HepG2 (cell line): ENCODE measurements at regions not wholly inside any gene's neighbourhood (a gene's known extent, or its start where the extent isn't known, plus 50 kb on each side); places are given as distances from the start of the nearest gene placed in this dataset.

Experiments used
- ATAC-seq: fragments of 200-7000 bp; cut with Tn5 transposase; 3 replicates; pipeline ENCODE4 v1.9.1; 2020; ENCODE audit warnings: mild to moderate bottlenecking, moderate library complexity
- BruUV-seq: library from RNA; stranded (reverse); fragments of 400-500 nt; replicated peaks from 2 replicates; lab custom pipeline; 2021; lab: Mats Ljungman, UMichigan
- CTCF ChIA-PET: fragments of 300-600 bp; formaldehyde crosslinking; extraction: SDS; loops from one replicate; lab custom pipeline; 2021; ENCODE audit warnings: low total read pairs, inconsistent platforms, low intra/inter-chr PET ratio; lab: Yijun Ruan, JAX
- POLR2A ChIA-PET: fragments of 350-600 bp; sonication (Branson Sonifier 250); formaldehyde crosslinking; loops from one replicate; lab custom pipeline; 2020; ENCODE audit warnings: antibody characterized with exemption, inconsistent platforms; lab: Yijun Ruan, JAX
- DNase-seq: peaks from one replicate; pipeline ENCODE4 v3.0.0-alpha.2; 2015; ENCODE audit warnings: low spot score
- FAIRE-seq: peaks from 3 replicates; lab custom pipeline; 2011; peaks lifted over from hg19 to GRCh38; lab: Jason Lieb, UNC
- H2AFZ ChIP-seq: one replicate; pipeline ENCODE4 v1.6.1; 2011; ENCODE audit warnings: low read length, inconsistent platforms
- H3K27ac ChIP-seq: fragments of 300-600 bp; 3 replicates; pipeline ENCODE4 v1.8.0; 2011; ENCODE audit warnings: mixed run types, mild to moderate bottlenecking, mixed read lengths, low read length, inconsistent platforms; ENCODE audit not compliant: insufficient read depth; ENCODE audit errors: extremely low read length
- H3K27me3 ChIP-seq, 2 experiments: fragments of 200-600 bp in 1 of 2; 2 replicates in 1 of 2; 3 replicates in 1 of 2; pipeline versions ENCODE4 v1.6.0 to v1.8.0; 2011; ENCODE audit warnings: low read length in 2 of 2, mild to moderate bottlenecking in 2 of 2, moderate library complexity in 2 of 2, inconsistent platforms in 1 of 2; ENCODE audit not compliant: insufficient read depth in 2 of 2, control insufficient read depth in 1 of 2
- H3K36me3 ChIP-seq, 2 experiments: fragments of 200-600 bp in 1 of 2; replicated peaks in 1 of 2; 2 replicates in 1 of 2; 3 replicates in 1 of 2; pipeline versions ENCODE4 v1.5.1 to v1.8.0; 2011; ENCODE audit warnings: low read length in 2 of 2, inconsistent platforms in 1 of 2; ENCODE audit not compliant: insufficient read depth in 2 of 2, control insufficient read depth in 1 of 2
- H3K4me1 ChIP-seq: 2 replicates; pipeline ENCODE4 v1.5.1; 2012; ENCODE audit warnings: low read length, inconsistent platforms; ENCODE audit not compliant: insufficient read depth
- H3K4me2 ChIP-seq: 2 replicates; pipeline ENCODE4 v1.6.0; 2011; ENCODE audit warnings: low read depth, low read length, inconsistent platforms
- H3K4me3 ChIP-seq, 3 experiments: fragments of 200-600 bp in 1 of 3; sonication (generic), shearing (Covaris generic) in 1 of 3; replicated peaks in 1 of 3; 2 replicates each; pipeline ENCODE4 v1.5.1; 2011 to 2016; ENCODE audit warnings: low read length in 3 of 3, inconsistent platforms in 2 of 3, low read depth in 2 of 3, mild to moderate bottlenecking in 2 of 3, control low read depth in 1 of 3, mixed read lengths in 1 of 3; ENCODE audit not compliant: insufficient read depth in 1 of 3
- H3K79me2 ChIP-seq: one replicate; pipeline ENCODE4 v1.6.1; 2011; ENCODE audit warnings: low read length, inconsistent platforms; ENCODE audit not compliant: insufficient read depth
- H3K9ac ChIP-seq: 2 replicates; pipeline ENCODE4 v1.6.0; 2011; ENCODE audit warnings: mild to moderate bottlenecking, low read depth, low read length, inconsistent platforms; ENCODE audit not compliant: insufficient read depth
- H3K9me3 ChIP-seq: 2 replicates; pipeline ENCODE4 v1.5.1; 2012; ENCODE audit warnings: mild to moderate bottlenecking, low read length
- H4K20me1 ChIP-seq: 2 replicates; pipeline ENCODE4 v1.6.0; 2011; ENCODE audit warnings: inconsistent platforms, mild to moderate bottlenecking, low read length, moderate library complexity; ENCODE audit not compliant: insufficient read depth
- BRCA1 ChIP-seq: sonication (generic); formaldehyde crosslinking; IDR thresholded peaks from 2 replicates; pipeline ENCODE4 v1.4.0; 2020; ENCODE audit warnings: missing genetic modification reagents
- HMG20A ChIP-seq: IDR thresholded peaks from 2 replicates; pipeline ENCODE4 v1.6.1; 2016; ENCODE audit warnings: borderline replicate concordance
- HMG20B ChIP-seq: conservative IDR thresholded peaks from 2 replicates; pipeline ENCODE4 v1.6.1; 2016; ENCODE audit warnings: missing genetic modification reagents, missing compliant biosample characterization
- MTA3 ChIP-seq: sonication (generic); formaldehyde crosslinking; IDR thresholded peaks from 2 replicates; pipeline ENCODE4 v1.4.0; 2020; ENCODE audit warnings: missing genetic modification reagents
- RARG ChIP-seq: sonication (generic); formaldehyde crosslinking; IDR thresholded peaks from 2 replicates; pipeline ENCODE4 v1.4.0; 2020; ENCODE audit warnings: low read depth, mild to moderate bottlenecking, missing genetic modification reagents
- RORA ChIP-seq: sonication (generic); formaldehyde crosslinking; IDR thresholded peaks from 2 replicates; pipeline ENCODE4 v1.5.0; 2020; ENCODE audit warnings: mild to moderate bottlenecking, missing genetic modification reagents, moderate library complexity
- SRSF4 ChIP-seq: fragments of 200-400 bp; formaldehyde crosslinking; IDR thresholded peaks from one replicate; pipeline ENCODE4 v1.6.1; 2018; ENCODE audit warnings: mild to moderate bottlenecking, low read depth, low read length, moderate library complexity; ENCODE audit not compliant: poor library complexity, severe bottlenecking
- TBL1XR1 ChIP-seq: fragments of 150-350 bp; IDR thresholded peaks from 2 replicates; pipeline ENCODE4 v1.6.1; 2014; ENCODE audit warnings: borderline replicate concordance, low read length; ENCODE audit not compliant: partially characterized antibody
- TCF7L2 ChIP-seq: IDR thresholded peaks from 2 replicates; pipeline ENCODE4 v1.6.1; 2011; ENCODE audit warnings: mild to moderate bottlenecking, low read depth, low read length, moderate library complexity
- TEAD2 ChIP-seq: sonication (generic); formaldehyde crosslinking; IDR thresholded peaks from 2 replicates; pipeline ENCODE4 v1.9.0; 2021; ENCODE audit warnings: missing genetic modification reagents
- ZBTB1 ChIP-seq: sonication (generic); formaldehyde crosslinking; IDR thresholded peaks from 2 replicates; pipeline ENCODE4 v1.4.0; 2020; ENCODE audit warnings: missing genetic modification reagents, borderline replicate concordance
- ZNF124 ChIP-seq: sonication (generic); formaldehyde crosslinking; IDR thresholded peaks from 2 replicates; pipeline ENCODE4 v1.4.0; 2020; ENCODE audit warnings: missing genetic modification reagents
- ZNF282 ChIP-seq: fragments of 450-650 bp; IDR thresholded peaks from 2 replicates; pipeline ENCODE4 v1.6.1; 2018; ENCODE audit not compliant: partially characterized antibody
- ZNF432 ChIP-seq: sonication (generic); formaldehyde crosslinking; IDR thresholded peaks from 2 replicates; pipeline ENCODE4 v1.5.0; 2020; ENCODE audit warnings: missing genetic modification reagents, mild to moderate bottlenecking, borderline replicate concordance
- ZNF749 ChIP-seq: sonication (generic); formaldehyde crosslinking; IDR thresholded peaks from 2 replicates; pipeline ENCODE4 v1.8.0; 2022; ENCODE audit warnings: mild to moderate bottlenecking, missing genetic modification reagents, moderate library complexity, borderline replicate concordance
- ZSCAN22 ChIP-seq: sonication (generic); formaldehyde crosslinking; IDR thresholded peaks from 2 replicates; pipeline ENCODE4 v1.4.0; 2020; ENCODE audit warnings: mild to moderate bottlenecking, missing genetic modification reagents
- WGBS: methylation state at CpG from one replicate; pipeline ENCODE4 v1.1.6; 2017; ENCODE audit warnings: low lambda C conversion rate; 5-methylcytosine and 5-hydroxymethylcytosine counted together
- in situ Hi-C: cut with HindIII; loops from 2 replicates; pipeline ENCODE4 v1.10.0; 2017; ENCODE audit warnings: low pct_unique_long_range_greater_than_20kb; ENCODE audit not compliant: extremely low pct_ligation_motif_present
- intact Hi-C: fragments of 100-400 bp; cut with micrococcal nuclease; formaldehyde crosslinking; loops from one replicate; pipeline ENCODE4 v1.10.0; 2022; ENCODE audit not compliant: unreplicated experiment
- TF ChIP-seq, protein P1 (sequence below): sonication (generic); formaldehyde crosslinking; IDR thresholded peaks from 2 replicates; pipeline ENCODE4 v1.5.0; 2020; ENCODE audit warnings: mild to moderate bottlenecking, missing genetic modification reagents
- TF ChIP-seq, protein P2 (sequence below): sonication (generic); formaldehyde crosslinking; IDR thresholded peaks from 2 replicates; pipeline ENCODE4 v1.8.0; 2022; ENCODE audit warnings: mild to moderate bottlenecking, missing genetic modification reagents

DNA sequence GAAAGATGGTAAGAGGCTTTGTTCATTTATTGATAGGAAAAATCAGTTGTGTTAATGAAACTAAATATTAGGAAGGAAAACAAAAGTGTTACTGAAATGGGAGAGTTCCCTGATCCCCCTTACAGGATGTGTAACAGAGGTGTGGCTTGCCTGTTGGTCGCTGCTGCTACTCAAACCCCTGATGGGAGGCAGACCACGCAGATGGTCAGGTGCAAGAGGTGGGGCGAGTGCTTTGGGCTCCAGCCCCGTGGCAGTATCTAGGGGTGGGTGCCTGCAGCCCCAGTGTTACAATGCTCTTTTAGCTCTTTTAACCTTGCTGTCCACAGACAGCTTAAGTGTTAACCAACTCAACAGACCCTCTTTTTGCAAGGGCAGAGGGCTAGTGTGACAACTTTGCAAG, 319.6 kb upstream of the DCN start (continued):
- TF ChIP-seq ZNF749 (CRISPR knock-in tag) (no peak), ZSCAN22 (CRISPR knock-in tag) (no peak)

DNA sequence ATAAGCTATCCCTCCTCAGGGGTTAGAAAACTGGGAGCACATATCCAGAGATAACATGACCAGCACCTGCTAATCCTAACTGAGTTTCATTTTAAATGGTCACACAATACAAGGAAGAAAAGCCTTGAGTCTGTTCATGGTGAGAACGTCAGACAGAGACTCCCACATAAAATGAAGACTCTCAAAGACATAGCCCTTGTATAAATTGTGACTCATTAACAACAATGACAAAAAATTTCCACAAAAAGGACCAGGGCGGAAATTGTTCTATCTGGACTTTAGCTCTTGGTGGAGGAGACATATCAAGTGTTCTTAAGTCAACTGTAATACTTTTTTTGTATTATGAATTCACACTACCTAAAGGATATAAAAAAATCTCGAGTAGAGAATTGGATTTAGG, 313.7 kb upstream of the DCN start:
- no peak overlapping the region for H2AFZ ChIP-seq
- no peak for ATAC-seq
- no peak for TF ChIP-seq RORA (CRISPR knock-in tag)
- TF ChIP-seq TCF7L2: no peak
- no peak for TF ChIP-seq BRCA1 (CRISPR knock-in tag)
- TF ChIP-seq, protein P1, sequence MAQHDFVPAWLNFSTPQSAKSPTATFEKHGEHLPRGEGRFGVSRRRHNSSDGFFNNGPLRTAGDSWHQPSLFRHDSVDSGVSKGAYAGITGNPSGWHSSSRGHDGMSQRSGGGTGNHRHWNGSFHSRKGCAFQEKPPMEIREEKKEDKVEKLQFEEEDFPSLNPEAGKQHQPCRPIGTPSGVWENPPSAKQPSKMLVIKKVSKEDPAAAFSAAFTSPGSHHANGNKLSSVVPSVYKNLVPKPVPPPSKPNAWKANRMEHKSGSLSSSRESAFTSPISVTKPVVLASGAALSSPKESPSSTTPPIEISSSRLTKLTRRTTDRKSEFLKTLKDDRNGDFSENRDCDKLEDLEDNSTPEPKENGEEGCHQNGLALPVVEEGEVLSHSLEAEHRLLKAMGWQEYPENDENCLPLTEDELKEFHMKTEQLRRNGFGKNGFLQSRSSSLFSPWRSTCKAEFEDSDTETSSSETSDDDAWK (CRISPR knock-in tag): no peak
- no peak for TF ChIP-seq RARG (CRISPR knock-in tag)
- no peak for TF ChIP-seq MTA3
- no peak for TF ChIP-seq TEAD2 (CRISPR knock-in tag)
- no peak for TF ChIP-seq ZNF432 (CRISPR knock-in tag)
- no peak for TF ChIP-seq ZNF282
- TF ChIP-seq TBL1XR1: no peak
- TF ChIP-seq HMG20A (CRISPR knock-in tag): no peak
- TF ChIP-seq, protein P2, sequence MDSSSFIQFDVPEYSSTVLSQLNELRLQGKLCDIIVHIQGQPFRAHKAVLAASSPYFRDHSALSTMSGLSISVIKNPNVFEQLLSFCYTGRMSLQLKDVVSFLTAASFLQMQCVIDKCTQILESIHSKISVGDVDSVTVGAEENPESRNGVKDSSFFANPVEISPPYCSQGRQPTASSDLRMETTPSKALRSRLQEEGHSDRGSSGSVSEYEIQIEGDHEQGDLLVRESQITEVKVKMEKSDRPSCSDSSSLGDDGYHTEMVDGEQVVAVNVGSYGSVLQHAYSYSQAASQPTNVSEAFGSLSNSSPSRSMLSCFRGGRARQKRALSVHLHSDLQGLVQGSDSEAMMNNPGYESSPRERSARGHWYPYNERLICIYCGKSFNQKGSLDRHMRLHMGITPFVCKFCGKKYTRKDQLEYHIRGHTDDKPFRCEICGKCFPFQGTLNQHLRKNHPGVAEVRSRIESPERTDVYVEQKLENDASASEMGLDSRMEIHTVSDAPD: no peak
- TF ChIP-seq ZBTB1: no peak
- TF ChIP-seq ZNF124: no peak
- TF ChIP-seq SRSF4: no peak
- no peak for TF ChIP-seq HMG20B (CRISPR knock-in tag)
- TF ChIP-seq, all 625 proteins: peak for 0
- intact Hi-C loops: no loop called here
- no peaks in the 10 kb centered on the region for H4K20me1 ChIP-seq
- H3K4me1 ChIP-seq: no peaks in the 10 kb centered on the region
- FAIRE-seq (no peak), DNase-seq (no peak)
- no peak overlapping the region for H3K9ac ChIP-seq
- 5% methylated on average over 3 of the region's 3 CpGs for WGBS
- H3K27ac ChIP-seq: no peak overlapping the region
- H3K79me2 ChIP-seq: no peaks in the 10 kb centered on the region
- H3K4me2 ChIP-seq: no peak overlapping the region
- in situ Hi-C loops: no loop called here
- CTCF ChIA-PET: no interaction called here
- POLR2A ChIA-PET: no interaction called here
- H3K4me3 ChIP-seq: no peak overlapping the region
- no TSS peak for BruUV-seq
- H3K36me3 ChIP-seq: no peaks in the 10 kb centered on the region
- H3K9me3 ChIP-seq: no peaks in the 10 kb centered on the region
- H3K27me3 ChIP-seq: no peaks in the 10 kb centered on the region
